Skin epidermis (tissue), 12 donors: ENCODE measurements at regions not wholly inside any gene's neighbourhood (a gene's known extent, or its start where the extent isn't known, plus 50 kb on each side); places are given as distances from the start of the nearest gene placed in this dataset.

ENCODE experiments used
- H3K27ac ChIP-seq, 21 experiments: fragments of 200-600 bp; sonication (generic) in 11 of 21; one replicate each; pipeline ENCODE4 v1.5.0; 2020; ENCODE audit warnings: mild to moderate bottlenecking in 3 of 21, inconsistent platforms in 2 of 21, moderate library complexity in 2 of 21
- H3K4me3 ChIP-seq, 7 experiments: fragments of 200-600 bp; sonication (generic) in 2 of 7; one replicate each; pipeline ENCODE4 v1.5.0; 2020; ENCODE audit warnings: inconsistent platforms in 2 of 7, mild to moderate bottlenecking in 2 of 7, moderate library complexity in 1 of 7

- Histone ChIP-seq H3K27ac (peak overlapping the region in 1 of 21 experiments; percentile 6), H3K4me3 (no peak overlapping the region)
Observed at GRCh38 chr16:66224186-66224585, 142.3 kb upstream of the CDH5 start.

DNA sequence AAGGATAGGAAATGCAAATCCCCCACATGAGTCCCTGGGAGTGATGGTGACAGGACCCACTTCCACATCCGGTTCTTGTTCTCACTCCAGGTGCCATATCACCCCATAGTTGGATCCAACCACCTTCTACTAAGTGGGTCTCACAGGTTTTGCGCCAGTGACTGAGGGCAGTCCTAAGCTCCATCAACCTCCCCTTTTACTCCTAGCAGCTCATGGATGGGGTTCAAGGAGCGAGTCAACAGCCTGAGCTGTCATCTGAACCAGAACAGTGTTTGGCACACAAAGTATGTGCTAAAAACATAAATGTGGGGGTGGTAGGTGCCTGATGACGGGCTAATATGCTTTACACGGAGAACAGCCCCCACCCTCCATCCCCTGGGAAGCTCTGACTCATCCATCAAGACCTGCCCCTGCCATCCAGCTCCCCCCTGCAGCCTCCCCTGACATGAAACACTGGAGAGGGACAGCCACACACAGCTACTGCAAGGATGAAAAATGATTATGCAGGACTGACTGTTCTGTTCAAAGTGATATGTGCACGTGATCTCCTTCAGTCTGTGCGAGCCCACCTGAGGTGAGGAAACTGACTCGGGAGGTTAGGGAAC lies 143.2 kb upstream of the CDH5 start:
- Histone ChIP-seq H3K4me3 (no peak overlapping the region), H3K27ac (peak overlapping the region in 1 of 21 experiments; percentile 27)

DNA sequence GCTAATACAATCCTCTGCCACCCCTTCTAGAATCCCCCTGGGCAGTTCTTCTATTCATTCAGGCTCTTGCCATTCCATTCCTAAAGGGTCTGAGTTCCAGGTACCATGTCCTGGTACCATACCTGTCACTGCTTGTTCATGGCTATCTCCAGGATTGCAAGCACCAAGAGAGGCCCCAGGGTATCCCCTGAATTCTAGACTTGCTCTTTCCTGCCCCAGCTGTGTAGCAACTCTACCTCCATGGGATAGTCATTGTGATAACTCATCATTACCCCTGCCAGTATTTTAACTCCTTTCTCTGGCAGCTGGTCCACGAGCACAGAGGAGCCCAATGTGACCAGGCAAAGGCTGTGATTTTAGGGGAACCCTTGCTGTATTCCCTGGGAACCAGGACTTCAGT lies 143.7 kb upstream of the CDH5 start:
- Histone ChIP-seq H3K27ac (peak overlapping the region in 1 of 21 experiments; percentile 27), H3K4me3 (no peak overlapping the region)

- H3K27ac ChIP-seq = no peak overlapping the region
Observed at GRCh38 chr16:66220702-66221101, 145.8 kb upstream of the CDH5 start.

DNA sequence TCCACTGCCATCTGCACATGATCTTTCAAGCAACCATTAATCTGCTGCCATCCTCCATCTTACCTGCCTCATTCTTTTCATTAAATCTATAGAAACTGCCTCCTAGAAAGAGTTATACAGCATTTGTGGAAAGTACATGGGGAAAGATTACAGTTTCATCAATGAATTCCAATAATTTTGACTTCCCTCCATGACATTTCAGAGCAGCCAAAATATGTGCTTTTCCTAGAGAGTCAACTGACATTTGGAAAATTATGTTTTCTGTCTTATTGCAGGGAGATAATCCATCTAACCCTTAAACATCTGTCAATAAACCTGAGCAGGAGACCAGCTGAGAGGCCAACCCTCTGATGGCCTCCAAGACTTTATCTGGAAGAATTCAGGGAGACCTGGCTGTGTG lies 147.0 kb upstream of the CDH5 start:
- H3K27ac ChIP-seq = no peak overlapping the region
- H3K4me3 ChIP-seq = no peak overlapping the region

More at GRCh38 chr16:66220702-66221101, 145.8 kb upstream of the CDH5 start:
- H3K4me3 ChIP-seq = no peak overlapping the region

DNA sequence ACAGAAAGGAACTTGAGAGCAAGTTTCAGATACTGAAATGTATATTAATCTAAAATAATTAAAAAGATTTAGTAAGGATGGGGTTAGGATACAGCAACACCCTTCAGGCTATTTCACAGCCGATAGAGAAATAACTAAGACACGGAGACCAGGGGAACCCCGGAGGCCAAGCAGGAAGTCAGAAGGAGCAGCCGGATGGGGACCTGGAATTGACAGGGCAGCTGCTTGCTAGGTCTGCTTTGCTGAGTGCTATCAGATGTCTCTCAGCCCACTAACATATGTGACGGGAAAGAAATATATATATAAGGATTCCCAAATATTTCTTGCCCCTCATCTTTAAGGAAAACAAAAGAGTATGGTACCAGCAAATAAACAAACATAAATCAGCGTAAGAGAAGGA lies 154.1 kb upstream of the CDH5 start:
- H3K27ac ChIP-seq = no peak overlapping the region
- H3K4me3 ChIP-seq = no peak overlapping the region

DNA sequence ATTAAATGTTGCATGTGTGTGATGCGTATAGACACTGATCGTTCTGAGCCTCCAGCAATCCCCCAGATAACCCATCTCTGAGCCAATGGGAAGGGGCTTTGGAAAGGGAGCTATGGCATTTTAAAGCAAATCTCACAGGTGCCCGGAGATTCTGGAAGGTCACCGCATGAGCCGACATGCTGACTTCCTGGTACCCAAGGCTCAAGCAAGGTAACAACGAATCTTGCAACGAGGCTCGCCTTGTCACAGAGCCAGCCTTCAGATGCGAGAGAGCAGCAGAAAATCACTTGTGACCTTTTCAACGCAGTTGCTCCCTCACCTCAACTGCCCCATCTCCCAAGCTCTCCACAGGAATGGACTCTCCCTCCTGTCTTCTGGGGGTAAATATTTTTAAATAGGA lies 154.8 kb upstream of the CDH5 start:
- H3K27ac ChIP-seq = no peak overlapping the region
- no peak overlapping the region for H3K4me3 ChIP-seq

DNA sequence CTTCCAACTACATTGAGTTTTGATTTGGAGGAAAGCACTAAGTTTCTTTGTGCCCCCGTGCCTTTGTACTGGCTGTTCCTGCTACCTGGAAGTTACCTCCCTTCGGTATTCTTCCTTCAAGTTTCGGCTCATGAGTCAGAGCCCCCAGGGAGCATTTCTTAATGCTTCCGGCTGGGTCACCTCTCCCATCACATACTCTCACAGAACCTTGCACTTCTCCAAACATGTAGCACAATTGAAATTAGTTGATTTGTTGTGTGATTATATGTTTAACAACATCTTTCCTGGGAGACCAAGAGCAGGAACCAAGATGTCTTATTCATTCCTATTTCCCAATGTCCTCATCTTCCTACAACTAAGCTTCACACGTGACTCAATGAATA lies 158.6 kb upstream of the CDH5 start:
- H3K27ac ChIP-seq = peak overlapping the region in 4 of 21 experiments; percentile 36 to 81 (median 42)
- H3K4me3 ChIP-seq = no peak overlapping the region

- peak overlapping the region in 9 of 21 experiments; percentile 3 to 81 (median 33) for H3K27ac ChIP-seq
- no peak overlapping the region for H3K4me3 ChIP-seq
Observed at GRCh38 chr16:66207139-66207882, 159.2 kb upstream of the CDH5 start.

GRCh38 chr16:66206363-66206762 lies 160.1 kb upstream of the CDH5 start:
- Histone ChIP-seq H3K4me3 (no peak overlapping the region), H3K27ac (peak overlapping the region in 10 of 21 experiments; percentile 5 to 83 (median 44))

DNA sequence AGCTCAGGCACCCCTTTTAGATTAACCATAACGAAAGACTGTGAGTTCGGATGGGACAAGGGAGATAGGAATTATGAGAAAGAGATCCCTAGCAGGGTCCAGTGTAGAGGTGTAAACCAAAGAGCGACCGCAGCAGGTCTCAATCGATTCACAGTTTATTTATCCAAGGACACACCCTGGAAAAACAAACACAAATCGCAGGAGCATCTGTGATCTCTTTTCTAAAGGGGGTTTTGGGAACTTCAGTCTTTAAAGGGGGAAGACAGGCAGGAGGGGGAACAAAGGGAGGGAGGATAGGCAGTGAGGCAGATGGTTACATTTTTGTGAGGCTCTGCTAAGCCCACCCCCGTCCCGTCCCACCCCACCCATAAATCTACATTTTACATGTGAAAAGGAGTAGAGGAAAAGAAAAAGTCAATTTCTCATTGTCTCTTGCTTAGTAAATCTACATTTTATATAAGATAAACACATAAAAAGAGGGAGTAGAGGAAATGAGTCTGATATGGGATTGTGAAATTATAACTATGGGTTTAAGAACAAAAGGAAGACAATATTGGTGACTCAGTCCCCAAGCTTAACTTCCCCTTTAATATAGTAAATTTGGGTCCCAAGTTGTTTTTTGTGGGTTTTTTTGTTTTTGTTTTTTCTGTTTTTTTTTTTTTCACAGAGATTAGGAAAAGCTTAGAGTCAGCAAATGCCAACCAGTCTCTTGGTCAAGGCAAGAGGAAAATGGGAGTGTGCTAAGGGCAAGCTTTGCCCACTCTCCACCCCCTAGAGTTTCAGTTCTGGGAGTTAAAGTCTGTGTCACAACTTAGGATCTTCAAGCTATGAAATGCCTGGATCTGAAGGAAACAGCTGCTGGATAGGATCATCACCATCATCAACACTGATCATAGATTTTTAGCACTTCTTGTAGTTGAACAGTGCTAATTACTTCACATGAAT lies 160.9 kb upstream of the CDH5 start:
- peak overlapping the region in 16 of 21 experiments; percentile 14 to 83 (median 62) for H3K27ac ChIP-seq

DNA sequence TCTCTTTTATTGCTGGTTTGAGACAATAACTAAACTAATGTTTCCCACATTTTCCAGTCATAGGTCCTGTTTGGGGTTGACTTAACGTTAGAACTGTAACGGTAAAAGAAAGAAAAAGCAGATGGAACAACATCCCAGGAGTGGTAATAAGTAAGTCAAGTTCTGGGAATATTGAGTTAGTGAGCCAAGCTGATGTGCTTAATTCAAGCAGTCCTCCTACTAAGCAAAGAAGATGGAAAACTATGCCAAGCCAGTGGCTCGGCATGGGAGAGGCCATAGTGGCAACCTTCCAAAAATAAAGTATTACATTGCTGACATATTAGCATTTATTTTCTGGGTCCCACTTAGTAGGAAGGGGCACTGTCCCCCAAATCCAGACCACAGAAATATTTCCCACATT lies 161.7 kb upstream of the CDH5 start:
- no peak overlapping the region for H3K4me3 ChIP-seq
- H3K27ac ChIP-seq = peak overlapping the region in 10 of 21 experiments; percentile 4 to 83 (median 69)

More for the DNA sequence above, 160.9 kb upstream of the CDH5 start:
- no peak overlapping the region for H3K4me3 ChIP-seq

DNA sequence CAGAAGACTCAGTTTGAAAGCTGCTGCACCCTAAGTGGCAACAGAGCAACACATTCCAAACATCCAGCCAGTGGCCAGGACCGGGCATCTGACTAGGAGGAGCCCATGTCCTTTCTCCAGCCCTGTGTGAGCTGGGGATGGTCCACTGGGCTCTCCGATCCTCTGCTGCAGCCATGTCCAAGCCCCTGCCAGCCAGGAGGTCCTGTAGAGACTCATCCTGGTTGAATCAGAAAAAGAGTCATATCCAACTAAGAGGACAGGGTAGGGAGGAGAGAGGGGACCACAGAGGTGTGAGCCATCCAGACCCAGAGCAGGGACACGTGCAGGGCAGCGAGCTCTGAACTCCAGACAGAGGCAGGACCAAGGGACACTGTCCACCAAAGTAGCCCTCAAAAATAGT lies 163.0 kb upstream of the CDH5 start:
- peak overlapping the region in 3 of 21 experiments; percentile 4 to 55 (median 50) for H3K27ac ChIP-seq
- H3K4me3 ChIP-seq = no peak overlapping the region

- H3K27ac ChIP-seq = peak overlapping the region in 1 of 21 experiments; percentile 53
- no peak overlapping the region for H3K4me3 ChIP-seq
Observed at GRCh38 chr16:66199189-66199588, 167.3 kb upstream of the CDH5 start.

DNA sequence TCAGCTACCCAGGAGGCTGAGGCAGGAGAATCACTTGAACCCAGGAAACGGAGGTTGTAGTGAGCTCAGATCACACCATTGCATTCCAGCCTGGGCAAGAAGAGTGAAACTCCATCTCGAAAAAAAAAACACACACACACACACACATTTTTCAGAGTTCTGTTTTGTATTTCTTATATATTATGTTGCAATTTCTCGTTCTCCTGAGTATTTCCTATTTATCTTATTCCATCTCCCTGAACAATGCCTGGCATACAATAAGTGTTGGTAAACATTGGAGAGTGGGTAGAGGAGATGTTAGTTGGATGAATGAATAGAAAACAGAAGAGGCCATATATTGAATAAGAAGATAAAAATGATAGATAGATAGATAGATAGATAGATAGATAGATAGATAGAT lies 167.8 kb upstream of the CDH5 start:
- H3K4me3 ChIP-seq = no peak overlapping the region
- peak overlapping the region in 1 of 21 experiments; percentile 53 for H3K27ac ChIP-seq

DNA sequence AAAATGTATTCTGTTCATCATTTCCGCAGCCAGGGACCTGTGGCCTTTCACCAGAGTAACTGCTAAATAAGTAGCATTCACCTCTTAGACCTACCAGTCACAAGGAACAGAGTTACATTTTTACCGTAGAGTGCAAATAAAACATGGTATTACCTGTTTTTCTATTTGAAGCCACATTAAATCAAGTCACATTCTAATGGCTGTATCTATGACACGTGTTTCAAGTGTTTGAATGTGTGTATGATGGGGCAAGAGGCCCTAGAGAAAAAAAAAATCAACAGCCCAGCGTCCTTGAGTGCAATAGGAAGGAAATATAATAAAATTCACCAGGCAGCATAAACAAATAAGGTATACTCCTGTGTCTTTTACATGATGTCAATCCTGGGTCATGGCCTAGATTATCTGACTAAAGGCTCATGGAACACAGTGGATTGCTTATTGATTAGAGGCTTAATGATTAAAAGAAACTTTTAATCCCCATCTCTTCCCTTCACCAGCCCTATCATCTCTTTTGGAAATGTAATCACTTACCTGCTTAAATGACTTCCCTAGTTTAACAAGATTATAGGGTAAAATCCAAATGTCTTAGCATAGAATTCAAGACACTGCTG lies 168.7 kb upstream of the CDH5 start:
- H3K4me3 ChIP-seq = no peak overlapping the region

DNA sequence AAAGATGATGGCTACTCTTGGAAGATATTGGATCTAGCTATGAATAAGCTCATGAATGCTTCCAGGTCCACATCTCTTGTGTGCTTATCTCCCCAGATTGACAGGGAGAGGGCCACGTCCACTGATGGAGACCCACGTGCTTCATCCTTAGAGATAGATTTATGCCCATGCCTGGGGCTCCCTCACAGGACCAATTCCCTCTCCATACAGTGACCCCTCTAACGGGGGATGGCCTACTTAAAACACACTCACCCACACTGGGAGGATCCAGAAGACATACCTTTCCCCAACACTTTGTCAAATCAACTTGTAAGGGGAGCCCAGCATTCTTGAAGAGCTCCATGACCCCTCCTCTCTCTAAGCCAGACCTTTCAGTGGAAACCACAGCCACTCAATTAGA lies 169.7 kb upstream of the CDH5 start:
- H3K27ac ChIP-seq = no peak overlapping the region
- H3K4me3 ChIP-seq = no peak overlapping the region

More for the DNA sequence above, 168.7 kb upstream of the CDH5 start:
- peak overlapping the region in 1 of 21 experiments; percentile 27 for H3K27ac ChIP-seq

GRCh38 chr16:66194866-66195265 lies 171.6 kb upstream of the CDH5 start:
- H3K27ac ChIP-seq = no peak overlapping the region
- H3K4me3 ChIP-seq = no peak overlapping the region

- Histone ChIP-seq H3K4me3 (no peak overlapping the region), H3K27ac (no peak overlapping the region)
Observed at GRCh38 chr16:66193543-66194229, 172.8 kb upstream of the CDH5 start.
